NCI-H146 treated with DMSO at 0.1 percent for 48 hours (cell line): ENCODE measurements at regions not wholly inside any gene's neighbourhood (a gene's known extent, or its start where the extent isn't known, plus 50 kb on each side); places are given as distances from the start of the nearest gene placed in this dataset.

ENCODE experiments used
- DNase-seq: peaks from one replicate; lab custom pipeline; 2025; ENCODE audit not compliant: unreplicated experiment; lab: John Stamatoyannopoulos, UW

DNA sequence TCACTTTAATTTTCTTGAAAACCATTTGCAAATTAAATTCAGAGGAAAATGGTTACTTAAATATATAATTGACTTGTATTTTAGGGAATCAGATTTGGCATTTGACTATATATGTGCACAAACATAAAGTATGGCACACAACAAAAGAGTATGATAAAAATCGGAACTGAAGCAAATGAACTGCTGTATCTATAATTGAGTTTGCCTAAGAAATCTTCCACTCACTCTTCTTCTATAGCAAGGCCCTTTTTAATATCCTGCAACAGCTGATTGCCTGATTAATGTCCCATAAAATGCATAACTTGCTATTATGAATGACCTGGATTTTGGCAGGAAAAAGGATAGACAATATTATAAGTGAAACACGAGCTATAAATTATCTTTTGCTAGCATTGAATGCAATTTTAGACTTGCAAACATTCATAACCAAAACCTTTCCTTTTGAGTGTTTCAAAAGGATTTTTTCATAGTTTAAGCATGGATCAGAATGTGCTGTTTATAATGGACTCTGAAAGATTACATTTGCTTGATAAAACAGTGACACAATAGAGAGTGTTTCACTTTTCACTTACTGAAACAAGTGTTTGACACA lies 2204.3 kb downstream of the MRPL39 start:
- DNase-seq = peak; percentile 45

DNA sequence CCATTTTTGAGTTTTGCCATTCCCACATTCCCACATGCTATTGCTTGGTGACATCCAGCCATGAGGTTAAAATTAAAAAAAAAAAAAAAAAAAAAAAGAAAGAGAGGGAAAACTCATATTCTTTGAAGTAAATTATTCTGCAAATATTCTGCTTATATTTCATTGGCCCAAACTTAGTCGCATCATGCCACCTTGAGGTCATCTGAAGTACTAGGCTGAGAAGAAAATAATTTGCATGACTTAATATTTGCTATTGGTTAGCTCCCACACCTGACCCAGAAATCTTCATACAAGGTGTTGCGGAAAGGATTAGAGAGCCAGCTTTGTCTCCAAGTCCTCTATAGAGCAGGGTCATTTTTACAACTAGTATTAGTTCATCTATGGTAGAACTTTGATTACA lies 2206.0 kb downstream of the MRPL39 start:
- DNase-seq = no peak

DNA sequence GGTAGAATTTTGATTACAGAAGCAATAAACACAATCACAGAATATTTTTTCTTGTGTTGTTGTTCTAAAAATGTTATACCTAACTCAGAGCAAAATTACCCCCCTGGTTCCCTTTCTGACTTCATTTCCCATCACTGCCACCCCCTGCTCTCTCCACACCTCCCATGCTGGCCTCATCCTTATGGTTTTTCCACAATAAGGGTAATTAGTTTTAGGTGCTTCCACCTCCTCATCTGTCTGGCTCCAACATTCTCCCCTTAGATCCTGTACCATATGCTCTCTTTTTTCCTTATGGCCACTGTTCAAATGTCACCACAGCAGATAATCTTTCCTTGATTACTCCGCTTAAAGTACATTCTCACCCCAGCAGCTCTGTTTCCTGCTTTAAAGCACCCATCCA lies 2208.6 kb downstream of the MRPL39 start:
- DNase-seq = no peak

GRCh38 chr21:23394458-23394857 lies 2212.8 kb downstream of the MRPL39 start:
- DNase-seq = no peak

DNA sequence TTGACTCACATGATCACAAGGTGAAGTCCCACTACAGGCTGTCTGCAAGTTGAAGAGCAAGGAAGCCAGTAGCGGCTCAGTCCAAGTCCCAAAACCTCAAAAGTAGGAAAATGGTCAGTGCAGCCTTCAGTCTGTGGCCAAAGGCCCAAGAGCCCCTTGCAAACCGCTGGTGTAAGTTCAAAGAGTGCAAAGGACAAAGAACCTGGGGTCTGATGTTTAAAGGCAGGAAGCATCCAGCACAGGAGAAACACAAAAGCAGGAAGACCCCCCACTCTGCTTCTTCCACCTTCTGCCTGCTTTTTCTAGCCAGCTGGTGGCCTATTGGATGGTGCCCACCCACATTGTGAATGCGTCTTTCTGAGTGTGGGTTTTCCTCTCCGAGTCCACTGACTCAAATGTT lies 2222.6 kb downstream of the MRPL39 start:
- no peak for DNase-seq

- DNase-seq = no peak
These were observed 2233.1 kb downstream of the MRPL39 start for GRCh38 chr21:23374155-23374554.

GRCh38 chr21:23356905-23357304 lies 2250.4 kb downstream of the MRPL39 start:
- no peak for DNase-seq

- DNase-seq = no peak
These were observed 2291.1 kb downstream of the MRPL39 start for GRCh38 chr21:23316190-23316589.

DNA sequence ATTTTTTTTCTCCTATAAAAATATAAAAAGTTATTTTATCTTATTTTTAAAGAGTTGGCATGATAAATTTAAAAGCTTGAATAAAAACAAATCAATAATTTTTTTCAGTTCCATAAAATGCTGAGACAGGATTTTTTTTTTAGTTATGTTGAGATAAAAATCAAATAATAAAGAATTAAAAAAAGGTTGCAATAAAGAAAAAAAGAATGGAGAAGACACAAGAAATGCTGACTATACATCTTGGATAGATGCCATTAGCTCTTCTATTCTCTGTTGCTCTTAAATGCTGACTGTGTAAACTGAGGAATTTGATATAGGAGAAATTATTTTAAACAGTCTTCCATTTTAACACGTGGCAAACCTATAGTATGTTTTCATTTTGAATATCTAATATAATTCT lies 2298.5 kb downstream of the MRPL39 start:
- DNase-seq = no peak

- no peak for DNase-seq
These were observed 2300.2 kb downstream of the MRPL39 start for GRCh38 chr21:23307065-23307464.

- no peak for DNase-seq
These were observed 2294.1 kb downstream of the NCAM2 start for GRCh38 chr21:23292292-23292691.

- no peak for DNase-seq
These were observed 2283.7 kb downstream of the NCAM2 start for GRCh38 chr21:23281917-23282316.

DNA sequence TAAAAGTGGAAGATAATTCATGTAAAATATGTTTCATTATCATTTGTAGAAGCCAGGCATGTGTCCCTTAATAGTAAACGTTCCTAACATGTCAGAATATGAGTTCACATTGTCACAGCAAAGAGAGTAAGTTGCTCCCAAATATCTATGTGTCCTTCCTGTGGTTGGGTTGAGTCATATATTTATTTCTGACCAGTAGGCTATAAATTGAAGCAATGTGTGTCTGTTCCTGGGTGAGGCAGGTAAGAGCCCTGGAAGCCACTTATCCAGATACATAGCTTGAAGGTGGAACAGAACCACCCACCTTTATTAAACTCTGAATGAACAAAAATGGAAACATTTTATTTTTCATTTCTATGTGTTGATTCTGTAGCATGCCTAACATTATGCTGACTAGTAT lies 2251.6 kb downstream of the NCAM2 start:
- no peak for DNase-seq

DNA sequence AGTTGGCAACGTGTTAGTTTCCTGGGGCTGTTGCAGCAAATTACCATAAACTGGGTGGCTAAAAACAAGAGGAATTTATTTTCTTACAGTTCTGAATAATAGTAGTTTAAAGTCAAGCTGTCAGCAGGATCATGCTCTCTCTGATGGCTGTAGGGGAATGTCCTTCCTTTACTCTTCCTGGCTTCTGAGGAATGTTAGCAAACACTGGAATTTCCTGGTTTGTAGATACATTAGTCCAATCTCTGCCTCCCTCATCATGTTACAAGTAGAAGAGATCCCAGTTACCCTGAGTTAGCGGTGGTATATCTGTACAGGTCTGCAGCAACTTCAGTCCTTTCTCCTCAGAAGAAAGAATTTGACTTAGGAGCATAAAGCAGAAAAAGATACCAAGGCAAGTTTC lies 2249.1 kb downstream of the NCAM2 start:
- DNase-seq = no peak

- no peak for DNase-seq
These were observed 2247.0 kb downstream of the NCAM2 start for GRCh38 chr21:23245255-23245654.

- peak; percentile 34 for DNase-seq
These were observed 2225.7 kb downstream of the NCAM2 start for GRCh38 chr21:23223882-23224281.

- DNase-seq = no peak
These were observed 2220.5 kb downstream of the NCAM2 start for GRCh38 chr21:23218667-23219066.

GRCh38 chr21:23217597-23217996 lies 2219.4 kb downstream of the NCAM2 start:
- no peak for DNase-seq

GRCh38 chr21:23215261-23215660 lies 2217.1 kb downstream of the NCAM2 start:
- no peak for DNase-seq
